PC-3 (cell line): ENCODE measurements at regions not wholly inside any gene's neighbourhood (a gene's known extent, or its start where the extent isn't known, plus 50 kb on each side); places are given as distances from the start of the nearest gene placed in this dataset.
A peak's percentile ranks its signal among the peaks of the same experiment; 100 is the strongest.

Experiments
- ATAC-seq: fragments of 200-7000 bp; cut with Tn5 transposase; 2 replicates; pipeline ENCODE4 v1.9.1; 2020; ENCODE audit warnings: mild to moderate bottlenecking, moderate library complexity
- BruUV-seq: library from RNA; stranded (reverse); fragments of 400-500 nt; replicated peaks from 2 replicates; lab custom pipeline; 2021; lab: Mats Ljungman, UMichigan
- CTCF ChIA-PET: fragments of 300-600 bp; sonication (Branson Sonifier 250); formaldehyde crosslinking; loops from one replicate; lab custom pipeline; 2022; ENCODE audit warnings: antibody characterized with exemption; lab: Charles Lee
- POLR2A ChIA-PET: fragments of 300-600 bp; sonication (Branson Sonifier 250); formaldehyde crosslinking; loops from one replicate; lab custom pipeline; 2022; ENCODE audit warnings: antibody characterized with exemption; ENCODE audit not compliant: unreplicated experiment; lab: Charles Lee
- DNase-seq: peaks from one replicate; pipeline ENCODE4 v3.0.0-alpha.2; 2015
- H2AFZ ChIP-seq: fragments of 300-600 bp; sonication (generic); 2 replicates; pipeline ENCODE4 v1.6.0; 2016; ENCODE audit warnings: antibody characterized with exemption, low read length
- H3F3A ChIP-seq: fragments of 300-600 bp; sonication (generic); one replicate; pipeline ENCODE4 v1.6.0; 2017; ENCODE audit warnings: antibody characterized with exemption, low read length, control low read depth, mild to moderate bottlenecking; ENCODE audit not compliant: unreplicated experiment
- H3K27ac ChIP-seq: fragments of 300-600 bp; sonication (generic); 2 replicates; pipeline ENCODE4 v1.5.1; 2016; ENCODE audit warnings: mild to moderate bottlenecking, low read length
- H3K27me3 ChIP-seq: fragments of 300-600 bp; sonication (generic); 2 replicates; pipeline ENCODE4 v1.6.1; 2016; ENCODE audit warnings: low read length, mixed read lengths
- H3K36me3 ChIP-seq: fragments of 300-600 bp; sonication (generic); 2 replicates; pipeline ENCODE4 v1.6.1; 2016; ENCODE audit warnings: low read depth, mixed run types, low read length, mixed read lengths
- H3K4me1 ChIP-seq: fragments of 300-600 bp; sonication (generic); 2 replicates; pipeline ENCODE4 v1.5.1; 2016; ENCODE audit warnings: low read length; ENCODE audit not compliant: insufficient read depth
- H3K4me2 ChIP-seq: fragments of 300-600 bp; sonication (generic); 2 replicates; pipeline ENCODE4 v1.6.0; 2016; ENCODE audit warnings: low read length
- H3K4me3 ChIP-seq: fragments of 300-600 bp; sonication (generic); 2 replicates; pipeline ENCODE4 v1.5.1; 2016; ENCODE audit warnings: mild to moderate bottlenecking, low read length, mixed read lengths
- H3K79me2 ChIP-seq: fragments of 300-600 bp; sonication (generic); 2 replicates; pipeline ENCODE4 v1.6.1; 2017; ENCODE audit warnings: low read length, mixed read lengths
- H3K9ac ChIP-seq: fragments of 300-600 bp; sonication (generic); 2 replicates; pipeline ENCODE4 v1.6.0; 2016; ENCODE audit warnings: mild to moderate bottlenecking, low read length
- H3K9me2 ChIP-seq: fragments of 300-600 bp; sonication (generic); replicated peaks from 2 replicates; pipeline ENCODE4 v1.6.1; 2016; ENCODE audit warnings: mixed run types, low read length, mixed read lengths
- H3K9me3 ChIP-seq: fragments of 300-600 bp; sonication (generic); 2 replicates; pipeline ENCODE4 v1.6.1; 2016; ENCODE audit warnings: low read length, mixed read lengths
- H4K20me1 ChIP-seq: fragments of 300-600 bp; sonication (generic); 2 replicates; pipeline ENCODE4 v1.6.1; 2016; ENCODE audit warnings: low read length, mixed read lengths
- CTCF ChIP-seq: fragments of 300-600 bp; sonication (generic); conservative IDR thresholded peaks from 2 replicates; pipeline ENCODE4 v1.5.1; 2017; ENCODE audit warnings: antibody characterized with exemption, low read depth, mild to moderate bottlenecking, low read length
- EZH2 ChIP-seq: fragments of 300-600 bp; sonication (generic); IDR thresholded peaks from one replicate; pipeline ENCODE4 v1.6.1; 2017; ENCODE audit warnings: antibody characterized with exemption, mild to moderate bottlenecking, low read length; ENCODE audit not compliant: unreplicated experiment
- EZH2phosphoT487 ChIP-seq: fragments of 300-600 bp; sonication (generic); IDR thresholded peaks from 2 replicates; pipeline ENCODE4 v1.6.1; 2018; ENCODE audit warnings: mild to moderate bottlenecking, antibody characterized with exemption, low read length, borderline replicate concordance
- intact Hi-C: fragments of 100-400 bp; cut with micrococcal nuclease; formaldehyde crosslinking; loops from 2 replicates; pipeline ENCODE4 v1.9.0; 2023

DNA sequence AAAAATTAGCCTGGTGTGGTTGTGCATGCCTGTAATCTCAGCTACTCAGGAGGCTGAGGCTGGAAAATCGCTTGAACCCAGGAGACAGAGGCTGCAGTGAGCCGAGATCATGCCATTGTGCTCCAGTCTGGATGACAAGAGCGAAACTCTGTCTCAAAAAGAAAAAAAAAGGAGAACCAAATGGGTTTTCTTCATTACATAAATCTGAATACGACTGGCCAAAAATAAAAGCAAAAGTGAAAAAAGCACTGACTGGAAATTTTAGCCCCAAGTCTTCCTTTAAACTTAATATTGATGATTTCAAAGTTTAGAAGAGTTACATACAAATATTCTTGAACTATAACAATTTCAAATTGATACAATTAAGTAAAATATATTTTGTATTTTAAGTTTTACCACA lies 249.5 kb upstream of the STARD13 start:
- H3K27ac ChIP-seq = no peak overlapping the region

DNA sequence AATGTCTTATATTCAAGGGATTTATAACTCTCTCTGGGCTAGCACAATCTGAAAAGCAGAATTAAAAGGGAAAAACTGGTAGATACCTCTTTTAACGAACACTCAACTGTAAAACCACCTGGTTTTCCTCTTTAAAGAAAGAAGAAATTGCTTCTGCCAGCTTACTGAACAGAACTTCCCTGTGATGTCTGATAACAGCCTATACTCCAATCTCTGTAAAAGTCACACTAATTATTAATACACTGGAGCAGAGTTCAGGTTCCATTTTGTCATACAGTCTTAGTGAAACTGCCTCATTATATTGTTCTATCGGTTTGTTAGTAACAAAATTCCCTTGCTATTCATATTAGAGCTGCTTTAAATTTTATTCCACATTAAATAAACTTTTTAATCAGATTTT lies 251.0 kb upstream of the STARD13 start:
- Histone ChIP-seq H3K4me2 (peak overlapping the region; percentile 79), H3K9me3 (no peaks in the 10 kb centered on the region), H3K9me2 (no peaks in the 10 kb centered on the region), H4K20me1 (no peaks in the 10 kb centered on the region), H3K79me2 (no peaks in the 10 kb centered on the region), H3F3A (no peaks in the 10 kb centered on the region), H3K9ac (peak overlapping the region; percentile 85), H3K4me3 (peak overlapping the region; percentile 53), H3K4me1 (peaks cover 31% of the 10 kb centered on the region), H3K27ac (peak overlapping the region; percentile 98), H2AFZ (peak overlapping the region; percentile 56), H3K27me3 (no peaks in the 10 kb centered on the region), H3K36me3 (no peaks in the 10 kb centered on the region)
- ChIA-PET CTCF (no interaction called here), POLR2A (no interaction called here)
- intact Hi-C loops = loop anchor here (2.0 to 5.0 kb wide), 2 partner anchors 39 to 82 kb away; no protein-coding TSS in a partner anchor
- ATAC-seq = peak; percentile 47
- no TSS peak for BruUV-seq
- no peak for DNase-seq
- TF ChIP-seq EZH2 = no peak
- TF ChIP-seq CTCF = no peak
- no peak for TF ChIP-seq EZH2phosphoT487

More for the DNA sequence above, 249.5 kb upstream of the STARD13 start:
- ChIA-PET POLR2A (no interaction called here), CTCF (no interaction called here)
- H3K4me3 ChIP-seq = no peak overlapping the region
- H3K9ac ChIP-seq = no peak overlapping the region
- H3K4me1 ChIP-seq = peaks cover 25% of the 10 kb centered on the region
- ATAC-seq (no peak), DNase-seq (no peak)
- no peaks in the 10 kb centered on the region for H3F3A ChIP-seq
- no peaks in the 10 kb centered on the region for H3K9me2 ChIP-seq
- no peaks in the 10 kb centered on the region for H3K36me3 ChIP-seq
- H4K20me1 ChIP-seq = no peaks in the 10 kb centered on the region
- BruUV-seq = no TSS peak
- H3K9me3 ChIP-seq = no peaks in the 10 kb centered on the region
- no peaks in the 10 kb centered on the region for H3K27me3 ChIP-seq
- intact Hi-C loops = loop anchor here (5.0 kb wide), 1 partner anchor 38 kb away; no protein-coding TSS in a partner anchor
- H3K79me2 ChIP-seq = no peaks in the 10 kb centered on the region
- no peak for TF ChIP-seq EZH2phosphoT487
- no peak for TF ChIP-seq EZH2
- TF ChIP-seq CTCF = no peak
- no peak overlapping the region for H3K4me2 ChIP-seq
- H2AFZ ChIP-seq = no peak overlapping the region

GRCh38 chr13:33537026-33537425 lies 251.5 kb upstream of the STARD13 start:
- Histone ChIP-seq H3K9ac (peak overlapping the region; percentile 85), H3K4me1 (peaks cover 34% of the 10 kb centered on the region), H3K9me3 (no peaks in the 10 kb centered on the region), H3K36me3 (no peaks in the 10 kb centered on the region), H3K4me2 (peak overlapping the region; percentile 79), H3F3A (no peaks in the 10 kb centered on the region), H3K9me2 (no peaks in the 10 kb centered on the region), H3K79me2 (no peaks in the 10 kb centered on the region), H3K4me3 (peak overlapping the region; percentile 53; the same call in 1 of the 2 replicates), H2AFZ (no peak overlapping the region), H3K27me3 (no peaks in the 10 kb centered on the region), H3K27ac (peak overlapping the region; percentile 98), H4K20me1 (no peaks in the 10 kb centered on the region)
- TF ChIP-seq EZH2 = no peak
- no peak for TF ChIP-seq EZH2phosphoT487
- TF ChIP-seq CTCF = no peak
- ATAC-seq = peak; percentile 98
- CTCF ChIA-PET = no interaction called here
- BruUV-seq = no TSS peak
- POLR2A ChIA-PET = interaction anchor here (0.5 kb wide), 2 partner anchors 187 to 506 kb away, joined by 4 to 9 read pairs; no protein-coding TSS in a partner anchor
- peak; percentile 88 for DNase-seq
- intact Hi-C loops = loop anchor here (1.0 to 5.0 kb wide), 5 partner anchors 13 to 252 kb away; partner anchors contain the start of gene STARD13
